Mammary epithelial cell (primary cell): ENCODE measurements at regions not wholly inside any gene's neighbourhood (a gene's known extent, or its start where the extent isn't known, plus 50 kb on each side); places are given as distances from the start of the nearest gene placed in this dataset.

Experiments
- EZH2 ChIP-seq: IDR thresholded peaks from 2 replicates; pipeline ENCODE4 v1.6.1; 2012; ENCODE audit warnings: low read length, inconsistent platforms, borderline replicate concordance
- TF ChIP-seq, protein P1 (sequence below), 2 donors: IDR thresholded peaks in 1 of 2; conservative IDR thresholded peaks in 1 of 2; 2 replicates each; pipeline ENCODE4 v1.5.1; 2011 to 2012; ENCODE audit warnings: inconsistent platforms in 2 of 2, low read length in 2 of 2, mild to moderate bottlenecking in 2 of 2, control low read depth in 1 of 2, low read depth in 1 of 2; ENCODE audit not compliant: insufficient read depth in 1 of 2; ENCODE audit errors: extremely low read depth in 1 of 2

DNA sequence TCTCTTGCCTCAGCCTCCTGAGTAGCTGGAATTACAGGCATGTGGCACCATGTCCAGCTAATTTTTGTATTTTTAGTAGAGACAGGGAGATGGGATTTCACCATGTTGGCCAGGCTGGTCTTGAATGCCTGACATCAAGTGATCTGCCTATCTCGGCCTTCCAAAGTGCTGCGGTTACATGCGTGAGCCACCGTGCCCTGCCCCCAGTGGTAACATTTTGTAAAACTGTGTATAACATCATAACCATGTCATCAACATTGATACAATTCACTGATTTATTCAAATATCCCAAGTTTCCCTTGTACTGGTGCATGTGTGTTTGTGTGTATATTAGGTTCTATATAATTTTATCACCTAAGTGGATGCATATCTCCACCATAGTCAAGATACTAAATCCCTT lies 70.0 kb downstream of the PDCL3 start:
- TF ChIP-seq, protein P1, sequence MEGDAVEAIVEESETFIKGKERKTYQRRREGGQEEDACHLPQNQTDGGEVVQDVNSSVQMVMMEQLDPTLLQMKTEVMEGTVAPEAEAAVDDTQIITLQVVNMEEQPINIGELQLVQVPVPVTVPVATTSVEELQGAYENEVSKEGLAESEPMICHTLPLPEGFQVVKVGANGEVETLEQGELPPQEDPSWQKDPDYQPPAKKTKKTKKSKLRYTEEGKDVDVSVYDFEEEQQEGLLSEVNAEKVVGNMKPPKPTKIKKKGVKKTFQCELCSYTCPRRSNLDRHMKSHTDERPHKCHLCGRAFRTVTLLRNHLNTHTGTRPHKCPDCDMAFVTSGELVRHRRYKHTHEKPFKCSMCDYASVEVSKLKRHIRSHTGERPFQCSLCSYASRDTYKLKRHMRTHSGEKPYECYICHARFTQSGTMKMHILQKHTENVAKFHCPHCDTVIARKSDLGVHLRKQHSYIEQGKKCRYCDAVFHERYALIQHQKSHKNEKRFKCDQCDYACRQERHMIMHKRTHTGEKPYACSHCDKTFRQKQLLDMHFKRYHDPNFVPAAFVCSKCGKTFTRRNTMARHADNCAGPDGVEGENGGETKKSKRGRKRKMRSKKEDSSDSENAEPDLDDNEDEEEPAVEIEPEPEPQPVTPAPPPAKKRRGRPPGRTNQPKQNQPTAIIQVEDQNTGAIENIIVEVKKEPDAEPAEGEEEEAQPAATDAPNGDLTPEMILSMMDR (conservative IDR thresholded peaks at IDR 0.05 in 1 of 2, IDR thresholded peaks at IDR 0.05 in 1 of 2; ENCODE audit: extremely low read depth in 1 of 2, insufficient read depth in 1 of 2, low read depth in 1 of 2, low read length in 2 of 2) = no peak
- no peak for TF ChIP-seq EZH2
